Cardiac muscle cell (in vitro differentiated cells and primary cell): ENCODE measurements at regions not wholly inside any gene's neighbourhood (a gene's known extent, or its start where the extent isn't known, plus 50 kb on each side); places are given as distances from the start of the nearest gene placed in this dataset.

Experiments
- DNase-seq, 2 donors: peaks; one replicate each; pipeline versions ENCODE4 v3.0.0 to v3.0.0-alpha.2; 2010 to 2017; ENCODE audit warnings: low read depth in 1 of 2, low spot score in 1 of 2
- H3K27ac ChIP-seq: fragments of 200-600 bp; sonication (generic); 2 replicates; pipeline ENCODE4 v1.5.1; 2016
- H3K27me3 ChIP-seq: fragments of 200-600 bp; sonication (generic); 2 replicates; pipeline ENCODE4 v1.6.0; 2016; ENCODE audit warnings: control low read depth
- H3K36me3 ChIP-seq: fragments of 200-600 bp; sonication (generic); 2 replicates; pipeline ENCODE4 v1.5.1; 2016; ENCODE audit warnings: control low read depth
- H3K4me1 ChIP-seq: fragments of 200-600 bp; sonication (generic); 2 replicates; pipeline ENCODE4 v1.8.1; 2017; ENCODE audit warnings: low read depth, mild to moderate bottlenecking, mixed run types
- H3K4me3 ChIP-seq: fragments of 200-600 bp; sonication (generic); 2 replicates; pipeline ENCODE4 v1.5.1; 2016; ENCODE audit warnings: mild to moderate bottlenecking
- H3K9me3 ChIP-seq: fragments of 200-600 bp; sonication (generic); 2 replicates; pipeline ENCODE4 v1.5.1; 2017; ENCODE audit warnings: low read depth, mild to moderate bottlenecking, control low read depth
- CTCF ChIP-seq: IDR thresholded peaks from 2 replicates; pipeline ENCODE4 v1.5.1; 2012; ENCODE audit warnings: low read depth, mild to moderate bottlenecking, low read length

GRCh38 chrX:87098477-87098876, 419.1 kb upstream of the KLHL4 start:
- H3K4me3 ChIP-seq: no peak overlapping the region
- no peaks in the 10 kb centered on the region for H3K9me3 ChIP-seq
- no peak overlapping the region for H3K27ac ChIP-seq
- no peak for TF ChIP-seq CTCF
- H3K36me3 ChIP-seq: no peaks in the 10 kb centered on the region
- DNase-seq: no peak
- H3K4me1 ChIP-seq: no peaks in the 10 kb centered on the region
- no peaks in the 10 kb centered on the region for H3K27me3 ChIP-seq

- DNase-seq: no peak
- Histone ChIP-seq H3K4me3 (no peak overlapping the region), H3K4me1 (no peaks in the 10 kb centered on the region), H3K27ac (no peak overlapping the region), H3K27me3 (no peaks in the 10 kb centered on the region), H3K9me3 (no peaks in the 10 kb centered on the region), H3K36me3 (no peaks in the 10 kb centered on the region)
- TF ChIP-seq CTCF: no peak
These were observed 412.5 kb upstream of the KLHL4 start for GRCh38 chrX:87105131-87105530.

- DNase-seq: no peak
- Histone ChIP-seq H3K4me1 (no peaks in the 10 kb centered on the region), H3K4me3 (no peak overlapping the region), H3K36me3 (no peaks in the 10 kb centered on the region), H3K9me3 (no peaks in the 10 kb centered on the region), H3K27me3 (no peaks in the 10 kb centered on the region), H3K27ac (no peak overlapping the region)
- TF ChIP-seq CTCF: no peak
These were observed 407.5 kb upstream of the KLHL4 start for GRCh38 chrX:87110142-87110541.

GRCh38 chrX:87140800-87141483, 376.7 kb upstream of the KLHL4 start:
- Histone ChIP-seq H3K36me3 (no peaks in the 10 kb centered on the region), H3K4me3 (no peak overlapping the region), H3K27ac (no peak overlapping the region), H3K4me1 (no peaks in the 10 kb centered on the region), H3K27me3 (no peaks in the 10 kb centered on the region), H3K9me3 (no peaks in the 10 kb centered on the region)
- no peak for DNase-seq
- no peak for TF ChIP-seq CTCF

GRCh38 chrX:87160435-87161010, 357.1 kb upstream of the KLHL4 start:
- DNase-seq: no peak
- Histone ChIP-seq H3K4me3 (no peak overlapping the region), H3K27me3 (no peaks in the 10 kb centered on the region), H3K36me3 (no peaks in the 10 kb centered on the region), H3K4me1 (no peaks in the 10 kb centered on the region), H3K27ac (no peak overlapping the region), H3K9me3 (no peaks in the 10 kb centered on the region)
- no peak for TF ChIP-seq CTCF
